ENCODE measurements at regions not wholly inside any gene's neighbourhood (a gene's known extent, or its start where the extent isn't known, plus 50 kb on each side); places are given as distances from the start of the nearest gene placed in this dataset.

- no peak for TF ChIP-seq CREM (CRISPR knock-in tag; IDR thresholded peaks at IDR 0.05)
- no peak for TF ChIP-seq EMX1 (CRISPR knock-in tag; IDR thresholded peaks at IDR 0.05)
- TF ChIP-seq FOXK1 (CRISPR knock-in tag; IDR thresholded peaks at IDR 0.05), result no peak
- TF ChIP-seq STAT6 (CRISPR knock-in tag; conservative IDR thresholded peaks at IDR 0.05; ENCODE audit: low read depth), result no peak
- no peak for TF ChIP-seq JAZF1 (CRISPR knock-in tag; IDR thresholded peaks at IDR 0.05)
- TF ChIP-seq ATF6 (CRISPR knock-in tag; IDR thresholded peaks at IDR 0.05), result no peak
- TF ChIP-seq JUN (CRISPR knock-in tag; IDR thresholded peaks at IDR 0.05), result no peak
- no peak for TF ChIP-seq FOXP4 (CRISPR knock-in tag; IDR thresholded peaks at IDR 0.05)
- TF ChIP-seq NFYB (CRISPR knock-in tag; conservative IDR thresholded peaks at IDR 0.05; ENCODE audit: low read depth), result no peak
Measured at GRCh38 chr1:31498376-31499040, 77.8 kb upstream of the TINAGL1 start (continued).

GRCh38 chr1:31501505-31501904, 74.8 kb upstream of the TINAGL1 start:
- no peak overlapping the region for H3K4me3 Mint-ChIP-seq
- peak; percentile 50 for ATAC-seq

More at GRCh38 chr1:31501505-31501904, 74.8 kb upstream of the TINAGL1 start:
- TF ChIP-seq JAZF1 (CRISPR knock-in tag; IDR thresholded peaks at IDR 0.05) (no peak), ZNF138 (CRISPR knock-in tag; conservative IDR thresholded peaks at IDR 0.05) (no peak), RELA (CRISPR knock-in tag; IDR thresholded peaks at IDR 0.05; ENCODE audit: borderline replicate concordance) (no peak), MYBL2 (CRISPR knock-in tag; IDR thresholded peaks at IDR 0.05) (no peak), ZBTB43 (CRISPR knock-in tag; IDR thresholded peaks at IDR 0.05) (no peak), TP53 (CRISPR knock-in tag; IDR thresholded peaks at IDR 0.05) (no peak), ZNF512 (CRISPR knock-in tag; IDR thresholded peaks at IDR 0.05; ENCODE audit: borderline replicate concordance) (no peak), SP1 (CRISPR knock-in tag; conservative IDR thresholded peaks at IDR 0.05) (no peak), NR2C2 (CRISPR knock-in tag; IDR thresholded peaks at IDR 0.05) (no peak)
- peaks cover 4% of the 10 kb centered on the region; the same call in 1 of the 2 replicates for H3K27me3 Mint-ChIP-seq (ENCODE audit: low read depth)
- CTCF ChIA-PET, result interaction anchor here (0.9 to 1.6 kb wide), 6 partner anchors 9 to 288 kb away, joined by 3 to 5 read pairs (median 4); no protein-coding TSS in a partner anchor
- no peak overlapping the region for H3K27ac Mint-ChIP-seq
- H3K4me1 Mint-ChIP-seq, result peaks cover 38% of the 10 kb centered on the region
- no peaks in the 10 kb centered on the region for H3K9me3 Mint-ChIP-seq
- H3K36me3 Mint-ChIP-seq, result no peaks in the 10 kb centered on the region
- POLR2A ChIA-PET, result no interaction called here
- DNase-seq (ENCODE audit: low spot score), result no peak

All from WTC11 (cell line).